SK-N-SH (cell line): ENCODE measurements at regions not wholly inside any gene's neighbourhood (a gene's known extent, or its start where the extent isn't known, plus 50 kb on each side); places are given as distances from the start of the nearest gene placed in this dataset.

Experiments
- CHD2 ChIP-seq: fragments of 150-350 bp; IDR thresholded peaks from 2 replicates; pipeline ENCODE4 v1.6.1; 2018; ENCODE audit warnings: low read length; ENCODE audit not compliant: partially characterized antibody
- ELF1 ChIP-seq: IDR thresholded peaks from 2 replicates; pipeline ENCODE4 v1.4.0; 2012
- EP300 ChIP-seq, 2 experiments: IDR thresholded peaks; 2 replicates each; pipeline versions ENCODE4 v1.4.0 to v1.6.1; 2012; ENCODE audit warnings: borderline replicate concordance in 1 of 2, low read depth in 1 of 2, low read length in 1 of 2
- JUND ChIP-seq: IDR thresholded peaks from 2 replicates; pipeline ENCODE4 v1.4.0; 2012
- NFIC ChIP-seq: IDR thresholded peaks from 2 replicates; pipeline ENCODE4 v1.4.0; 2012; ENCODE audit warnings: borderline replicate concordance
- POLR2AphosphoS5 ChIP-seq: IDR thresholded peaks from 2 replicates; pipeline ENCODE4 v1.6.1; 2012; ENCODE audit warnings: low read depth, low read length
- RAD21 ChIP-seq: IDR thresholded peaks from 2 replicates; pipeline ENCODE4 v1.6.1; 2012; ENCODE audit warnings: mild to moderate bottlenecking, low read length
- RFX5 ChIP-seq: IDR thresholded peaks from 2 replicates; pipeline ENCODE4 v1.6.1; 2012; ENCODE audit warnings: mild to moderate bottlenecking, improper control_type of control experiment, low read length
- SMC3 ChIP-seq: IDR thresholded peaks from 2 replicates; pipeline ENCODE4 v1.6.1; 2012; ENCODE audit warnings: low read depth, low read length, improper control_type of control experiment
- TAF1 ChIP-seq: IDR thresholded peaks from 2 replicates; pipeline ENCODE4 v1.6.1; 2012; ENCODE audit warnings: low read depth, mild to moderate bottlenecking, low read length, moderate library complexity, borderline replicate concordance
- TEAD4 ChIP-seq: IDR thresholded peaks from 2 replicates; pipeline ENCODE4 v1.4.0; 2012; ENCODE audit warnings: mild to moderate bottlenecking, borderline replicate concordance; ENCODE audit not compliant: insufficient read depth
- TF ChIP-seq, protein P1 (sequence below): fragments of 200-600 bp; sonication (generic); IDR thresholded peaks from 2 replicates; pipeline ENCODE4 v1.6.1; 2017; ENCODE audit warnings: antibody characterized with exemption, mild to moderate bottlenecking, moderate library complexity
- TF ChIP-seq, protein P2 (sequence below): IDR thresholded peaks from 2 replicates; pipeline ENCODE4 v1.4.0; 2012; ENCODE audit warnings: low read depth, borderline replicate concordance

DNA sequence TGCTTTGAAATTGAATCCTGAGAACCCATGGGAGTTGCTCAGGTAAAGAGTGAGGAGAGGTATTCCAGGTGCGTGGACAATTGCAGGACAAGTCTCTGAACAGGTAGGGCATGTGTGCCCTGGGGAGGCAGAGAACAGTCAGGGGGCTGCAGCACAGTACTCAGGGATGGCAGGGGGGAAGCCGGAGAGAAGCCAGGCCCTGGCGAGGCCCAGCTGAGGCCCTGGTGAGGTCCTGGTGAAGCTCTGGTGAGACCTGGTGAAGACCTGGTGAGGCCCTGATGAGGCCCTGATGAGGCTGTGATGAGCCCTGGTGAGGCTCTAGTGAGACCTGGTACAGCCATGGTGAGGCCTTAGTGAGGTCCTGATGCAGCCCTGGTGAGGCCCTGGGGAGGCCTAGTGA lies 155.5 kb upstream of the GDF10 start:
- TF ChIP-seq TEAD4 (no peak), JUND (no peak), ELF1 (no peak), RFX5 (no peak), SMC3 (no peak), NFIC (no peak), POLR2AphosphoS5 (no peak), CHD2 (no peak), EP300 (IDR thresholded peaks at IDR 0.05; ENCODE audit: borderline replicate concordance in 1 of 2, low read depth in 1 of 2, low read length in 1 of 2) (no peak), RAD21 (no peak), TAF1 (no peak)
- TF ChIP-seq, protein P1, sequence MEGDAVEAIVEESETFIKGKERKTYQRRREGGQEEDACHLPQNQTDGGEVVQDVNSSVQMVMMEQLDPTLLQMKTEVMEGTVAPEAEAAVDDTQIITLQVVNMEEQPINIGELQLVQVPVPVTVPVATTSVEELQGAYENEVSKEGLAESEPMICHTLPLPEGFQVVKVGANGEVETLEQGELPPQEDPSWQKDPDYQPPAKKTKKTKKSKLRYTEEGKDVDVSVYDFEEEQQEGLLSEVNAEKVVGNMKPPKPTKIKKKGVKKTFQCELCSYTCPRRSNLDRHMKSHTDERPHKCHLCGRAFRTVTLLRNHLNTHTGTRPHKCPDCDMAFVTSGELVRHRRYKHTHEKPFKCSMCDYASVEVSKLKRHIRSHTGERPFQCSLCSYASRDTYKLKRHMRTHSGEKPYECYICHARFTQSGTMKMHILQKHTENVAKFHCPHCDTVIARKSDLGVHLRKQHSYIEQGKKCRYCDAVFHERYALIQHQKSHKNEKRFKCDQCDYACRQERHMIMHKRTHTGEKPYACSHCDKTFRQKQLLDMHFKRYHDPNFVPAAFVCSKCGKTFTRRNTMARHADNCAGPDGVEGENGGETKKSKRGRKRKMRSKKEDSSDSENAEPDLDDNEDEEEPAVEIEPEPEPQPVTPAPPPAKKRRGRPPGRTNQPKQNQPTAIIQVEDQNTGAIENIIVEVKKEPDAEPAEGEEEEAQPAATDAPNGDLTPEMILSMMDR = no peak
- TF ChIP-seq, protein P2, sequence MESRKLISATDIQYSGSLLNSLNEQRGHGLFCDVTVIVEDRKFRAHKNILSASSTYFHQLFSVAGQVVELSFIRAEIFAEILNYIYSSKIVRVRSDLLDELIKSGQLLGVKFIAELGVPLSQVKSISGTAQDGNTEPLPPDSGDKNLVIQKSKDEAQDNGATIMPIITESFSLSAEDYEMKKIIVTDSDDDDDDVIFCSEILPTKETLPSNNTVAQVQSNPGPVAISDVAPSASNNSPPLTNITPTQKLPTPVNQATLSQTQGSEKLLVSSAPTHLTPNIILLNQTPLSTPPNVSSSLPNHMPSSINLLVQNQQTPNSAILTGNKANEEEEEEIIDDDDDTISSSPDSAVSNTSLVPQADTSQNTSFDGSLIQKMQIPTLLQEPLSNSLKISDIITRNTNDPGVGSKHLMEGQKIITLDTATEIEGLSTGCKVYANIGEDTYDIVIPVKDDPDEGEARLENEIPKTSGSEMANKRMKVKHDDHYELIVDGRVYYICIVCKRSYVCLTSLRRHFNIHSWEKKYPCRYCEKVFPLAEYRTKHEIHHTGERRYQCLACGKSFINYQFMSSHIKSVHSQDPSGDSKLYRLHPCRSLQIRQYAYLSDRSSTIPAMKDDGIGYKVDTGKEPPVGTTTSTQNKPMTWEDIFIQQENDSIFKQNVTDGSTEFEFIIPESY = no peak
